DMS53 treated with DMSO at 0.1 percent for 48 hours (cell line): ENCODE measurements at regions not wholly inside any gene's neighbourhood (a gene's known extent, or its start where the extent isn't known, plus 50 kb on each side); places are given as distances from the start of the nearest gene placed in this dataset.
"Not testable (repeated sequence)": the region's sequence is repeated elsewhere in the genome, so short reads cannot be mapped to it uniquely, and the experiment has no call there.

Experiments
- DNase-seq: peaks from one replicate; lab custom pipeline; 2025; ENCODE audit not compliant: unreplicated experiment; lab: John Stamatoyannopoulos, UW

- DNase-seq, result no peak
These were observed 256.2 kb downstream of the TAFA4 start for GRCh38 chr3:68676136-68676535.

GRCh38 chr3:68667346-68667745 is 265.0 kb downstream of the TAFA4 start:
- no peak for DNase-seq

DNA sequence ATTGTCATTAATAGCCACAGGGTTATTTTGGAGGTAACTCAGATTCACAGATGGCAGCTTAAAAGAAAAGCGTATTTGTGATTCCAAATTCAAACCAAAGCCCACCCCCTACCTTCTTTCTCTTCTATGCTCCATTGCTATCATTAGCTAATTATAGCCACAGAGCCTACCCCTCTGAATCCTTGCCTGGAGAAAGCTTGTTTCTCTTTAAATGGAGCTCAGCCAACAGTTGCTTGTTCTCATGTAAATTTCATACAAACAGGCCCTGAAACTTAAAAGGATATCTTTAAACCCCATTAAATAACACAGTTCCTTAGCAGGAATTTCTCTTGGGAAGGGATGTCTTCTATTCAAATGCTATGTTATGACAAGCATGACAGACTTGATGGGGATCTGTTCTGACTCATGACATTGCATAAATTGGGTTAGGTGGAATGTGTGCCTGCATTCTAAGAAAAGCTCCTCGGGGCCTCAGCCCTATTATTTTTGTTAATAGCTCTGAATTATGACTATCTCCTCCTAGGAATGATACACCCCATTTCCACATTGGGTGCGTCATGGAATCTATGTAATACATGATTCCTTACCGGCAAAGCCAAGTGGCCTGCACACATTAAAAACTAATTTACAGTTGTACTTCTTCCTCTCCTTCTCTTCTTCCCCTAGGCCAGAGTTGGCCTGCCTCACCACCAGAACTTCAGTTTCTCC is 265.8 kb downstream of the TAFA4 start:
- DNase-seq, result no peak

GRCh38 chr3:68664276-68664675 is 268.1 kb downstream of the TAFA4 start:
- DNase-seq, result no peak

DNA sequence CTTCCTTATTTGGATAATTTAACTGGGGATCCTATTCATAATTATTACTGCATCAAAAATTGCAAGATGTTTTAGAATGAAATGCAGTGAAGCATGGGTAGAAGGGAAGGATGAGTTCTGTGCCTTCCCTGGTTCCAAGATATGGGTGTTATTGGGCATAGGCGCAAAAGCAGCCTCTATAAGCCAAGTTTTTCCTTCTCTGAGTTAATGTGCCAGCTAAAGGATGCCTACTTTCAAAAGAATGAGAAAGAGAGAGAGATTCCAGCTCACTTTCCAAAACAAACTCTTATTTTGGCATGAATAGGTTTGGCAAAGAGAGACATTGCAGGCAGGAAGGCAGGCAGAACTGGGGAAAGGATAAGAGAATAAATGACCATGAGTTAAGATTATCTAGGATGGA is 270.2 kb downstream of the TAFA4 start:
- DNase-seq, result no peak

DNA sequence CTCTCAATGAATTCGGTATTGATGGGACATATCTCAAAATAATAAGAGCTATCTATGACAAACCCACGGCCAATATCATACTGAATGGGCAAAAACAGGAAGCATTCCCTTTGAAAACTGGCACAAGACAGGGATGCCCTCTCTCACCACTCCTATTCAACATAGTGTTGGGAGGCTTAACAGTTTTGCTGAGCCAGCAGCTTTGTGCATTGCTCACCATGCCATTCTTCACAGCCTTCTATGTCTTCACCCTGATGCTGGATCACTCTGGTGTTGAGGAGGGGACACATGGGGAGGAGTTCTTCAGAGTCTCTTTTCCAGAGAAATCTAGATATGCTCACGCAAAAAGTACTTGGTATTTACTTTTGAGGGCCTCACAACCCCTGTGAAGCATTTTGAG is 281.7 kb downstream of the TAFA4 start:
- DNase-seq, result not testable (repeated sequence)

GRCh38 chr3:68648494-68648893 is 283.9 kb downstream of the TAFA4 start:
- DNase-seq, result no peak

DNA sequence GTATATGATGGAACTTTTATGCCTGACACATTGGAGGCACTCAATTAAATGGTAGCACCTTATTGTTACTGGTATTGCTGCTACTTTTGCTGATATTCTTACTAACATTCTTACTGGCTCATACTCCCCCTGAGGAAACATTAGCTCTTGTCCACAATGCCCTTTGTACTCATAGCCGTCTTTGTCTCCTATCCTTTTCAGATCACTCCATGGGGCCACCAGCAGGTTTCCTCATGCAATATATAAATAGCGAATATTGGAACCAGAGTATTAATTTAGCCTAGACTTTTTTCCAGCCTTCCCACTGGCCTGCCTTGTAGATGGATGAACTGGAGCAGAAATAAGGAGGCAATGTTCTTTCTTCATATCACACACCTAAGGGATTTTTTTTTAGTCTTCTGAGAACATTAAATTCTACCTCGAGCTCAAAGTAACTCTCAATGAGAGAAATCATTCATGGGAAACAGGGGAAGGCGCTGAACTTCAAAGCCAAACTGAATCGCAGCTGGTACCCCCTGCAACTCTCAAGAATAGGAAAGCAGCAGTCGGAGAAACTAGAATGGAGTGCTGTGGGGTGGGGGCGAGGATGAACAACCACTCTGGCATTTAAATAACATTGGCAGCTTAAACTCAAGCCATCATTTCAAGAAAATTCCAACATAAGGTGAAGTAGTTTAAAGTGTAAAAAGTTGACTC is 300.3 kb downstream of the TAFA4 start:
- DNase-seq, result no peak

GRCh38 chr3:68620211-68620610 is 312.1 kb downstream of the TAFA4 start:
- DNase-seq, result no peak

GRCh38 chr3:68614087-68614486 is 318.3 kb downstream of the TAFA4 start:
- no peak for DNase-seq

DNA sequence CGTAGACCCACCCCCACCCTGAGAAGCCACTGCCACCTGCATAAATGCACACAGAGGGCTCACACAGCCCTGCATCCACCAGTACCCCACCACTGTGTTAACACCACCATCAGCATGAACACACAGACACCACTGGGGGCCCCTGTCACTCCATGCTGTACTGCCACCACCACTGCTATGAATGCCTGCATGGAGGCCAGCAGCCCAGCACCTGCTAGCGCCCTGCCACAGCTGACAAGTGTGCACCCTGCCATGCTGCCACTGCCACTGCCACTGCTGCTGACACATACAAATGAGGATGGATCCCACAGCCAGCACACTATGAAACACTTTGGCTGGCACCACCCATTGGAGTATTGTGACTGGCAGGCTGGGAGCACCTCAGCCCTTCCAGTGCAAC is 361.0 kb downstream of the TAFA4 start:
- DNase-seq, result no peak

- DNase-seq, result no peak
These were observed 371.6 kb downstream of the TAFA4 start for GRCh38 chr3:68560728-68561127.

DNA sequence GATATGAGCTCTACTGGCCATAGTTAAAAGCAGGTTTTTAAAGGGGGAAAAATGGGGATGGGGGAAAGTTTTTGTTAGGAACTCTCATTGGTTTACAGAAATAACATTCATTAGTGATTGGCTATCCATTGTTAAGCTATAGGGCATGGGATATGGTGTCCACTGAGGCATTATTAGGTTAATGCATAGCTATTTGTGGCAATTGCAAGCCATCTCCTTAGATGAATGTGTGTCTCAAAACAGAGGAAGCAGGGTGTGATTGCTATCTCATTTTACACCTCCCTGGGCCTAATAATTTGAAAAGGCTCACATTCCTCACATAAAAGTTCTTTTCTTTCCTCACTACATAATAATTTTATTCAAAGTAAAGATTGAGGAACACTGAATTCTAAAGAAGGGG is 396.6 kb downstream of the TAFA4 start:
- no peak for DNase-seq

GRCh38 chr3:68523330-68523729 is 409.0 kb downstream of the TAFA4 start:
- no peak for DNase-seq

DNA sequence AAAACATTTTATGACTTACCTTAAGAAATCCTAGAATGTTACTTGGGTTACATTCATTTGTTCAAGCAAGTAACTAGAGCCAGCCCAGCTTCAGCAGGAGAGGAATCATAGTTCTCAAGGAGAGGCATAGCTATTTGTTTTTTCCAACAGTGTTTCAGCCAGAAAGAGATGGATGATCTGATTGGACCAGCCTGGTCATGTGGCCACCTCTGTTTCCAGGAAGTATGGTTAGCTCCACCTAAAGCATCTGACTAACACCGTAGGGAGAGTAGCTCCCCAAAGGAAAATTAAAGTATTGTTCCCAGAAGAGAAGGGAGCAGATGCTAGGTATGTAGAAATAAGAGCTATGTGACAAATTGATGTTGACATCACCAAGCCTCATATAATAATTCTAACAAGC is 417.1 kb downstream of the TAFA4 start:
- no peak for DNase-seq

DNA sequence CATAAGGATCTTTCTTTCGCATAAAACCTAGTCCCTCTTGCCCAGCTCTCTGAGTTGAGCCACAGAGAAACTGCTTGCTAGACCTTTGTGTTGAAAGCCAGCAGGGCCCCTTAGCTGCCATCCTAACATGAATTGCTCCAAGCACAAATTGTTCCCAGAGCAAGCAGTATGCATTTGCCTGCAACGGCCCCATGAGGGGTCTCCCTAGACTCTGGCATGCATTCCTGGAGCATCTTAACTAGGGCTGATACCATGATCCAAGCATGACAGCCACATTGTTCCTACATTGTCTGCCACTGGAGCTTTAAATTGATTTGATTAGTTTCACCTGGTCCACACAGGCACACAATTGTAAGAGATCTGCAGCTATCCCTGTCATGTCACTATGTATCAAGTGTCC is 428.1 kb downstream of the TAFA4 start:
- DNase-seq, result no peak

DNA sequence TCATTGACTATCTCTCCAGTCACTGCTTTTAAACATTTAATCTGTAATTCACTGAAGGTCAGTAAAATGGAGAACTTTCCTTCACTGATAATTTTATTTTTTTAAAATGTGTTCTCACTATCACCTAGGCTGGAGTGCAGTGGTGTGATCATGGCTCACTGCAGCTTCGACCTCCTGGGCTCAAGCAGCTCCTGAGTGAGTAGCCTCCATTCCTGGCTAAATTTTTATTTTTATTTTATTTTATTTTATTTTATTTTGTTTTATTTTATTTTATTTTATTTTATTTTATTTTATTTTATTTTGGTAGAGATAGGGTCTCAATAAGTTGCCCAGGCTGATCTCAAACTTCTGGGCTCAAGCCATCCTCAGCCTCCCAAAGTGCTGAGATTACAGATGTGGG is 446.5 kb downstream of the TAFA4 start:
- DNase-seq, result not testable (repeated sequence)

- no peak for DNase-seq
These were observed 447.3 kb downstream of the TAFA4 start for GRCh38 chr3:68485051-68485450.

DNA sequence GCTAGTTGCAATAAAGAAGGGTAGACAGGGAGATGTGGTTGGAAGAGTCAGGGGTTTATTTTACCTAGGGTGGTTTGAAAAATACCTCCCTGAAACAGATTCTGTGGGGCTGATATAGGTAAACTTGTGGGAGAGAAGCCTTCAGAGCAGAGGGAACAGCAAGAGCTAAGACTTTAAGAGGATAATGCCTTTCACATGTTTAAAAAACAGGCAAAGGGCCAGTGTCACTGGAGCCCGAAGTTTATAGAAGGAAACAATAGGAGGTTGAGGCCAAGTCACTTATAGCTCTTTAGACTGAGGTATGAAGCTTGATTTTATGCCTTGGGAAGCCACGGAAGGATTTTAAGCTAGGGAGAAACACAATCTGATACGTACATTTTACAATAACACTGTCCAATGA is 448.7 kb downstream of the TAFA4 start:
- DNase-seq, result no peak

- no peak for DNase-seq
These were observed 449.3 kb downstream of the TAFA4 start for GRCh38 chr3:68483041-68483440.

GRCh38 chr3:68482565-68482964 is 449.8 kb downstream of the TAFA4 start:
- DNase-seq, result no peak

DNA sequence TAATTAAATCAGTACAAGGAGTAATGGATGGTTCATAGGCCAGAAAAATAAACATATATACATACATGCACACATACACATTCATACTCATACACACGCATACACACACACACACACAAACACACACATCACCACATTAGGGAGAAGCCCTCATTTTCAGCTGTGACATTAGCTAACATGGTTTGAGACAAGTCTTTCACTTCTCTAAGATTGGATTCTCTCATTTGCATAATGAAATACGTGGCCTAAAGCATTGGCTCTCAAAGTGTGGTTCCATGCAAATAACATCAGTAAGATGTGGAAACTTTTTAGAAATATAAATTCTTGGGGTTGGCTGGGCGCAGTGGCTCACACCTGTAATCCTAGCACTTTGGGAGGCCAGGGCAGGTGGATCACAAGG is 452.6 kb downstream of the TAFA4 start:
- DNase-seq, result no peak
